GM12873 (cell line): ENCODE measurements at regions not wholly inside any gene's neighbourhood (a gene's known extent, or its start where the extent isn't known, plus 50 kb on each side); places are given as distances from the start of the nearest gene placed in this dataset.

Experiments
- TF ChIP-seq, protein P1 (sequence below): IDR thresholded peaks from 2 replicates; pipeline ENCODE4 v1.5.1; 2012; ENCODE audit warnings: low read depth, mild to moderate bottlenecking, moderate library complexity, low read length, control low read depth; ENCODE audit not compliant: insufficient read depth; ENCODE audit errors: missing control alignments

DNA sequence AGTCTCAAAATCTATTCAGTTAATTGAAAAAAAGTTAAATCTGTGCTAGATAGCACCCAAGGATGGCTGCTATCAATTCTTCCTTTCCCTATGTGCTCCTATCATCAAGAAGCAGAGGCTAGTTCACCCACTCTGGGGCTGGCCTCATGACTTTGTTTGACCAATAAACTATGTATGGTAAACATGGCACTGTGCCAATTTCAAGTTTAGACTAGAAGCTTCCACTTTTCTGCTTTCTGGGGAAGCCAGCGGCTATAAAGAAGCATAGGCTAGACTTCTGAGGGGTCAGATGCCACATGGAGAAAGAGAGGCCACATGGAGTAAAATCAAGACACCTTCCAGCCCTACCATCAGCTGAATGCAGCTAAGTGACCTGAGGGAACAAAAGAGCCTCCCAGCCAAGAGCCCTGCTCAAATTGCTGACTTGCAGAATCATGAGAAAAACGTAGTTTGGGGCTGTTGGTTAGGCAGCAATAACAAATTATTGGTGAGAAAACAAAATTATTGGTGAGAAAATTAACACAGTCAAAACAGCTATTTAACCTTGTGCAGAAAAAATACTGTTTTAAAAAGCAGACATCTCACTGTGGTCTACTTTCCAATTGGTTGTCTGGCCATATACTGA is 86.5 kb upstream of the SLC14A2 start:
- TF ChIP-seq, protein P1, sequence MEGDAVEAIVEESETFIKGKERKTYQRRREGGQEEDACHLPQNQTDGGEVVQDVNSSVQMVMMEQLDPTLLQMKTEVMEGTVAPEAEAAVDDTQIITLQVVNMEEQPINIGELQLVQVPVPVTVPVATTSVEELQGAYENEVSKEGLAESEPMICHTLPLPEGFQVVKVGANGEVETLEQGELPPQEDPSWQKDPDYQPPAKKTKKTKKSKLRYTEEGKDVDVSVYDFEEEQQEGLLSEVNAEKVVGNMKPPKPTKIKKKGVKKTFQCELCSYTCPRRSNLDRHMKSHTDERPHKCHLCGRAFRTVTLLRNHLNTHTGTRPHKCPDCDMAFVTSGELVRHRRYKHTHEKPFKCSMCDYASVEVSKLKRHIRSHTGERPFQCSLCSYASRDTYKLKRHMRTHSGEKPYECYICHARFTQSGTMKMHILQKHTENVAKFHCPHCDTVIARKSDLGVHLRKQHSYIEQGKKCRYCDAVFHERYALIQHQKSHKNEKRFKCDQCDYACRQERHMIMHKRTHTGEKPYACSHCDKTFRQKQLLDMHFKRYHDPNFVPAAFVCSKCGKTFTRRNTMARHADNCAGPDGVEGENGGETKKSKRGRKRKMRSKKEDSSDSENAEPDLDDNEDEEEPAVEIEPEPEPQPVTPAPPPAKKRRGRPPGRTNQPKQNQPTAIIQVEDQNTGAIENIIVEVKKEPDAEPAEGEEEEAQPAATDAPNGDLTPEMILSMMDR, result no peak

DNA sequence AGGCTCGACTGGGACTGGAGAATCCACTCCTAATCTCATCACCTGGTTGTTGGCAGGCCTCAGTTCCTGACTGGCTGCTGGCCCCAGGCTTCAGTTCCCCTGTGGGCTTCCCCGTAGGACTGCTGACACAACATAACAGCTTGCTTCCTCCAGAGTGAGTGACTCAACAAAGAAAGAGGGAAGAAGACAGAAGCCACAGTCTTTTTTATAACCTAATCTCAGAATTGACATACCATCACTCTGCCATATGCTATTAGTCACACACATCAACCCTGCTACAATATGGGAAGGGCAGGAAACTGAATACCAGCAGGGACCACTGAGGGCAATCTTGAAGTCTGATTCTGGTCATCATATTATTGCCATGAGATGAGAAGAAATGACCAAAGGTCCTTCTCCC is 76.8 kb upstream of the SLC14A2 start:
- TF ChIP-seq, protein P1, result no peak

DNA sequence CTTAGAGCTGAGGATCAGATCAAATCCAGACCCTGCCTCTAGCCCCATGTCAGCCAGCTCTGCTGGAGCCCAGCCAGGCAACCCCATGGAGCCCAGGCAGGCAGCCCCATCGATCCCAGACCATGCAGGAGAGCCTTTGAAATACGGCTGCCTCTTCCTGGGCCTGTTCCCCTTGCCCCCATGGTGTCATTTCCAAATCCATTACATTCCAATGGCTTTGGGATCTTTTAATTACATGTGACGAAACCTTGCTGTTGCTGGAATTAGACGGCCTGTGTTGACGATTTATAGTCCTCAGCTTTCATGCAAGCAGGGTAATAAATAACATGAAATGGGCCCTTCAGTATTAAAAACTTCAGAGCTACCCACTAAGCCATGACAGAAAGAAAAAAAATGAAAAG is 75.8 kb upstream of the SLC14A2 start:
- TF ChIP-seq, protein P1, result no peak

DNA sequence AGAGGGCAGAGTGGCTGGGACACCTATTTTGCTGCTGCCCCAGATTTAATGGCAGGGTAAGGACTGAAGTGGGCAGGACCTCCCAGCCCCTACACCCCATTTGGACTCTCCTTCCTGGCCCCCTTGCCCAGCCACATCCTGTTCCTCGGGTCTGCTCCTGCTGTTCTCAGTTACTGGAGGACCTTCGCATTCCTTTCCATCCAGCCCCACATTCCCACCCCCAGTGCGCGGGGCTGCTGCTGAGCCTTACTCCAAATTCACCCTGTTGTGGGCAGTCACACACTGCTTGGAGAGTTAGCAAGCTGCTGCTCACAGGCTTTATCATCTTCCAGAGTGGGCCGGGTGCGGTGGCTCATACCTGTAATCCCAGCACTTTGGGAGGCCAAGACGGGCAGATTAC is 75.2 kb upstream of the SLC14A2 start:
- TF ChIP-seq, protein P1, result no peak

DNA sequence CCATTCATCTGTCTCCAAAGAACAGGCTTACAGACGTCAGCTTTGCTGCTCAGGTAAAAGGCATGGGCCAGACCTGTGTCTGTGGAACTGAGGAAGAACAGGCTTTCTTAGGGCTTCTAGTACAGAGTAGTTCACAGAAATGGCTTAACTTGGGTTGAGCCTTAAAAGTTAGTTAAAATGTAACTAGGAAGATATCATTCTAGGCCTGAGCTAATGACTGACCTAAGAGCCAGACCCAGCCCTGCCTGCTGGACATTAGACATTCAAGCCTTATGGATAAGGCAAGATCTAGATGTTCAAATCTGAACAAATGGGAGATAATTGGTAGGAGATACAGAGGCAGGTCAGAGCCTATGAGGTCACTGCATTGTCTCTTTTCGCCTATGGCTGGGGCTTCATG is 73.9 kb upstream of the SLC14A2 start:
- TF ChIP-seq, protein P1, result no peak

DNA sequence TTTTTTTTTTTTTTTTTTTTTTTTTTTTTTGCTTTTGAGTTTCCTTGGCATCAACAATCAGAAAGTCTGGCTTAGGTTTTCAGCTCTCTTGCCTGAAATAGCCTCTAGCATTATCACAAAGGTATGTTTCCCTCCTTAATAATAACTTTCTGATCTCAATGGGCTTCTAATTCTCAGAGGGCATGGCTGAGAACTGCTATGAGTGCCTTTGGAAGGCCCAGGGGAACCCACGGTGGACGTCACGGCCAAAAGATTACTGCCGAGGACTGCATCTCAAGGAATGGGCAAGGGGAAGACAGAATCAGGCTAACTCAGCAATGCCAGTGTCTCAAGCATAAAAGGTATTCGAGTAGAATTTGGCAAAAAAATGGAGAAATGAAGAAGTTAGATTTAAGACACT is 73.2 kb upstream of the SLC14A2 start:
- TF ChIP-seq, protein P1, result no peak

DNA sequence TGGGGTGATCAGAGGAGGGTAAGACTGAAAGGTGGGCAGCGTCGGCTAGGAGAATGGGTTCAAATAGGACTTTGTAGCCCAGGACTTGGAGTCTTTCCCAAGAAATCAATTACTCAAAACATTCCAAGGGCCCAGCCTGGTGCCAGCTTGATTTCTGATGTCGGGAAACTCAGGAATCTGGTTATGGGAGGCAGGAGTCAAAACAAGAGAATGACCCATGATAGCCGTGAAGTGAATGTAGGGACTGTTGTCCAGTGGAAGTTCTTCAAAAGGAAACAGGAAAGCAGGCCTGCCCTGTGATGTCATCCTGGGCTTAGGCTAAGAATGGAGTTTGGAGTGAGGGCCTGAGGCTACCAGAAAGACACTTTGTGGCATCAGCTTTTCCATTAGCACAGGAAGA is 67.4 kb upstream of the SLC14A2 start:
- TF ChIP-seq, protein P1, result no peak
